ENCODE measurements at regions not wholly inside any gene's neighbourhood (a gene's known extent, or its start where the extent isn't known, plus 50 kb on each side); places are given as distances from the start of the nearest gene placed in this dataset.

- no peak overlapping the region for H3K4me3 Mint-ChIP-seq
- TF ChIP-seq, protein P1, sequence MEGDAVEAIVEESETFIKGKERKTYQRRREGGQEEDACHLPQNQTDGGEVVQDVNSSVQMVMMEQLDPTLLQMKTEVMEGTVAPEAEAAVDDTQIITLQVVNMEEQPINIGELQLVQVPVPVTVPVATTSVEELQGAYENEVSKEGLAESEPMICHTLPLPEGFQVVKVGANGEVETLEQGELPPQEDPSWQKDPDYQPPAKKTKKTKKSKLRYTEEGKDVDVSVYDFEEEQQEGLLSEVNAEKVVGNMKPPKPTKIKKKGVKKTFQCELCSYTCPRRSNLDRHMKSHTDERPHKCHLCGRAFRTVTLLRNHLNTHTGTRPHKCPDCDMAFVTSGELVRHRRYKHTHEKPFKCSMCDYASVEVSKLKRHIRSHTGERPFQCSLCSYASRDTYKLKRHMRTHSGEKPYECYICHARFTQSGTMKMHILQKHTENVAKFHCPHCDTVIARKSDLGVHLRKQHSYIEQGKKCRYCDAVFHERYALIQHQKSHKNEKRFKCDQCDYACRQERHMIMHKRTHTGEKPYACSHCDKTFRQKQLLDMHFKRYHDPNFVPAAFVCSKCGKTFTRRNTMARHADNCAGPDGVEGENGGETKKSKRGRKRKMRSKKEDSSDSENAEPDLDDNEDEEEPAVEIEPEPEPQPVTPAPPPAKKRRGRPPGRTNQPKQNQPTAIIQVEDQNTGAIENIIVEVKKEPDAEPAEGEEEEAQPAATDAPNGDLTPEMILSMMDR (IDR thresholded peaks at IDR 0.05): no peak
- no peak overlapping the region for H3K27ac Mint-ChIP-seq
- H3K4me1 Mint-ChIP-seq (ENCODE audit: low read depth): no peaks in the 10 kb centered on the region
- no peak for DNase-seq
- H3K27me3 Mint-ChIP-seq (ENCODE audit: insufficient read depth): peaks cover 22% of the 10 kb centered on the region
- H3K36me3 Mint-ChIP-seq (ENCODE audit: low read depth): no peaks in the 10 kb centered on the region
- H3K9me3 Mint-ChIP-seq: no peaks in the 10 kb centered on the region
Measured at GRCh38 chr2:11920993-11921583, 174.7 kb downstream of the LPIN1 start.

- Mint-ChIP-seq H3K36me3 (ENCODE audit: low read depth) (no peaks in the 10 kb centered on the region), H3K27me3 (ENCODE audit: insufficient read depth) (peaks cover 30% of the 10 kb centered on the region), H3K4me1 (ENCODE audit: low read depth) (no peaks in the 10 kb centered on the region), H3K27ac (no peak overlapping the region), H3K9me3 (no peaks in the 10 kb centered on the region), H3K4me3 (no peak overlapping the region)
- TF ChIP-seq, protein P1 (IDR thresholded peaks at IDR 0.05): no peak
- no peak for DNase-seq
Measured at GRCh38 chr2:11922294-11922693, 175.9 kb downstream of the LPIN1 start.

DNA sequence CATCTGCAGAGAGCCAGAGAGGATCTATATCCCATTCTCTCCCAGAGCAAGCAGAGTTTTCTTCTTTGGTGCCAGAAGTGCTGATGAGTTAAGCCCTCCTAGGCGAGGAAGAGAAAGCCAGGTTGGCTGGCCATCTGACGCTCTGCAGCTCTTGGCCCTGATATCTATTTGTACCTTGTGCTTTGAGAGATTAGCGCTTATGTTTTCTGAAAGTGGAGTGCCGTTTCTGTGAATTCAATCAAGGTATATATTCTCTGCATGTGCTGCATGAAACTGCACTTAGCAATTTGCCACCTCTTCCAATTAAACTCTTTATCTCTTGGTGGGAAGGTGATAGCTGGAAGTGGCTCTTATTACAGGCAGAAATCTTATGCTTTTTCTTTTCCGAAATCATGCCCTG, 177.5 kb downstream of the LPIN1 start:
- no peak for DNase-seq
- no peak overlapping the region for H3K4me3 Mint-ChIP-seq
- H3K4me1 Mint-ChIP-seq (ENCODE audit: low read depth): no peaks in the 10 kb centered on the region
- TF ChIP-seq, protein P1 (IDR thresholded peaks at IDR 0.05): no peak
- H3K27ac Mint-ChIP-seq: no peak overlapping the region
- H3K9me3 Mint-ChIP-seq: no peaks in the 10 kb centered on the region
- no peaks in the 10 kb centered on the region for H3K36me3 Mint-ChIP-seq (ENCODE audit: low read depth)
- peaks cover 35% of the 10 kb centered on the region for H3K27me3 Mint-ChIP-seq (ENCODE audit: insufficient read depth)

DNA sequence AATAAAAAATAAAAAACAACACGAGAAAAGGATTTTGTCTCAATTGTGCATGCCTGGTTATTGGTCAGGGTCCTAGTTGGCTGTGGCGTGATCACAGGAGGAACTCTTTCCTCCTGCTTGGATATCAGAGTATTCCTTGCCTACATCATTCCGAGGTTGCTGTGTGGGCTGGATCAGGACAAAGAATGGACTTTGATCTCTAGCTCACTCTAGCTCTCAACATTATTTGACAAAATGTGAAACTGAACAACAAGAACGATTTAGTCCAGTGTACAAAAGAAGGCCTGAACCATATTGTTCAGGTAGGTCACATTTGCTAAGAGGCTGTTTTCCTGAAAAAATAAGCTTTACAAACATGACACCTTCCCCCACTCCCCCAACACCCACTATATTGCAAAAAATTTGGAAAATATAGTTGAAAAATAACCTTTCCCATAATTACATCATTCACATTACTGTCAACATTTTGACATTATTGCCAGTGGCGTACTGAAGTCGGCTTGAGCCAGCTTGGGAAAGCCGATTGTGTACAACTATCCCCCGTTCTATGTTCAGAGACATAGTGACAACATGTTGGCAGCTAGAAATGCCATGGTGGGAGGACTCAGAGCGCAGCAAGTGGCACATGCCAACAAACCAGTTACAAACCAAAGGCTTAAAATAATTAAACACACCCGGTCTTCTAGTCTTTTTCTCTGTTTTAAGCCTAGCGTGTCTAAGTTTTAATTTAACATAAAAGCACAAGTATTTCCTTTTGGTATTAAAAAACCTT, 179.0 kb downstream of the LPIN1 start:
- Mint-ChIP-seq H3K4me1 (ENCODE audit: low read depth) (no peaks in the 10 kb centered on the region), H3K36me3 (ENCODE audit: low read depth) (no peaks in the 10 kb centered on the region), H3K4me3 (no peak overlapping the region), H3K27me3 (ENCODE audit: insufficient read depth) (peaks cover 36% of the 10 kb centered on the region), H3K9me3 (no peaks in the 10 kb centered on the region), H3K27ac (no peak overlapping the region)
- DNase-seq: no peak
- TF ChIP-seq, protein P1 (IDR thresholded peaks at IDR 0.05): no peak

DNA sequence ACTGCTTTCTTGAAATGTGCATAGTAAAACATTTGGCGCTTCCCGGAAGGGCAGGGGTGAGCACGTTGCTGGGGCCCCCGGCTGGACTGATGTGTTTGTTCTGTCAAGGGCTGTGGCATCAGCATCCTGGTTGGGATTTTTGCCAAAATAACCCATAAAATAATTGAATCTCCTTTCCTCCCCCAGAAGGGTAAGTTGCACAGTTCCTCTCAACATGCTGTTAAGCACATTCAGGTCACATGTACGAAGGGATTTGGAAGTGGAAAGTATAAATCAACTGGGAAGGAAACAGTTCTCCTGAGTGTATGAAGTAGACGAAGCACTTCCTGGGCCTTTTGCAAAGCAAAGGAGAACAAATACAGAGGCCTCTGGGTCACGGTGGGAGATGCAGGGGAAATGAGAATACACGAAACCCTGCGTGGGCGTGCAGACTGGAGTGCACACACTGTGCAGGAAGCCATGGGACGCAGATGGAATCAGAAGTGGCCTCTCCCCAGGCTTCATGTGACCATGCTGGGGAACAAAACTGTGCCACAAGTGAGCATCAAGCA, 183.9 kb downstream of the LPIN1 start:
- no peaks in the 10 kb centered on the region for H3K36me3 Mint-ChIP-seq (ENCODE audit: low read depth)
- no peak for DNase-seq
- H3K4me3 Mint-ChIP-seq: no peak overlapping the region
- TF ChIP-seq, protein P1 (IDR thresholded peaks at IDR 0.05): no peak
- peaks cover 20% of the 10 kb centered on the region for H3K27me3 Mint-ChIP-seq (ENCODE audit: insufficient read depth)
- no peak overlapping the region for H3K27ac Mint-ChIP-seq
- H3K9me3 Mint-ChIP-seq: no peaks in the 10 kb centered on the region
- no peaks in the 10 kb centered on the region for H3K4me1 Mint-ChIP-seq (ENCODE audit: low read depth)

Measured in HFFc6 (cell line).